ENCODE measurements at regions not wholly inside any gene's neighbourhood (a gene's known extent, or its start where the extent isn't known, plus 50 kb on each side); places are given as distances from the start of the nearest gene placed in this dataset.
"Not testable (repeated sequence)": the region's sequence is repeated elsewhere in the genome, so short reads cannot be mapped to it uniquely, and the experiment has no call there.

DNA sequence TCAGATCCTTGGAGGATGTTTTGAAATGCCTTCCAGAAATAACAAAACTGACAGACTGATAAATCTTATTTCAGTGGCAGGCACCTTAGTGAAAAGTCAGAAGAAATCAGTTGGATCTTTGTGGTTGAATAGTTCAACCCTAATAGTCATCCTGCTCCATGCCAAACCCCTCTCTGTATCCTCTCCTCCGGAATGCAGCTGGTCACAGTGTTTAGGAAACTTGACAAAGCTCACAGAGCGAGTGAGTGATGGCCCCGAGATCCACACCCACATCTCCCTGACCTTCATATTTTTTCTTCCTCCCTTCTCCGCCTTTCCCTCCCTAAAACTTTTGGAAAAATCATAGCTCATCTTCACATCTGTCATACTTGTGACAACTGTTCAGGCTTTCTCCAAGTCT lies 464.8 kb upstream of the CDH4 start:
- intact Hi-C loops (cut with micrococcal nuclease) = no loop called here
- Histone ChIP-seq H3K27ac (replicated peaks) (no peak overlapping the region), H3K4me3 (no peak overlapping the region), H3K9me3 (replicated peaks) (no peaks in the 10 kb centered on the region), H3K4me1 (no peaks in the 10 kb centered on the region), H3K27me3 (ENCODE audit: low read depth) (peaks cover 66% of the 10 kb centered on the region), H3K36me3 (no peaks in the 10 kb centered on the region)
- DNase-seq = no peak
- TF ChIP-seq, protein P1, sequence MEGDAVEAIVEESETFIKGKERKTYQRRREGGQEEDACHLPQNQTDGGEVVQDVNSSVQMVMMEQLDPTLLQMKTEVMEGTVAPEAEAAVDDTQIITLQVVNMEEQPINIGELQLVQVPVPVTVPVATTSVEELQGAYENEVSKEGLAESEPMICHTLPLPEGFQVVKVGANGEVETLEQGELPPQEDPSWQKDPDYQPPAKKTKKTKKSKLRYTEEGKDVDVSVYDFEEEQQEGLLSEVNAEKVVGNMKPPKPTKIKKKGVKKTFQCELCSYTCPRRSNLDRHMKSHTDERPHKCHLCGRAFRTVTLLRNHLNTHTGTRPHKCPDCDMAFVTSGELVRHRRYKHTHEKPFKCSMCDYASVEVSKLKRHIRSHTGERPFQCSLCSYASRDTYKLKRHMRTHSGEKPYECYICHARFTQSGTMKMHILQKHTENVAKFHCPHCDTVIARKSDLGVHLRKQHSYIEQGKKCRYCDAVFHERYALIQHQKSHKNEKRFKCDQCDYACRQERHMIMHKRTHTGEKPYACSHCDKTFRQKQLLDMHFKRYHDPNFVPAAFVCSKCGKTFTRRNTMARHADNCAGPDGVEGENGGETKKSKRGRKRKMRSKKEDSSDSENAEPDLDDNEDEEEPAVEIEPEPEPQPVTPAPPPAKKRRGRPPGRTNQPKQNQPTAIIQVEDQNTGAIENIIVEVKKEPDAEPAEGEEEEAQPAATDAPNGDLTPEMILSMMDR (IDR thresholded peaks at IDR 0.05; ENCODE audit: borderline replicate concordance) = no peak

GRCh38 chr20:60788070-60788469 lies 464.0 kb upstream of the CDH4 start:
- DNase-seq = no peak
- intact Hi-C loops (cut with micrococcal nuclease) = no loop called here

GRCh38 chr20:60789399-60789798 lies 462.7 kb upstream of the CDH4 start:
- TF ChIP-seq, protein P1 (IDR thresholded peaks at IDR 0.05; ENCODE audit: borderline replicate concordance) = no peak
- no peak overlapping the region for H3K27ac ChIP-seq (replicated peaks)
- H3K4me3 ChIP-seq = no peak overlapping the region
- intact Hi-C loops (cut with micrococcal nuclease) = no loop called here
- no peaks in the 10 kb centered on the region for H3K4me1 ChIP-seq
- H3K27me3 ChIP-seq (ENCODE audit: low read depth) = peaks cover 81% of the 10 kb centered on the region
- no peak for DNase-seq
- H3K36me3 ChIP-seq = no peaks in the 10 kb centered on the region
- no peaks in the 10 kb centered on the region for H3K9me3 ChIP-seq (replicated peaks)

More at GRCh38 chr20:60788070-60788469, 464.0 kb upstream of the CDH4 start:
- no peaks in the 10 kb centered on the region for H3K4me1 ChIP-seq
- peaks cover 74% of the 10 kb centered on the region for H3K27me3 ChIP-seq (ENCODE audit: low read depth)
- no peaks in the 10 kb centered on the region for H3K36me3 ChIP-seq
- no peak overlapping the region for H3K4me3 ChIP-seq
- no peaks in the 10 kb centered on the region for H3K9me3 ChIP-seq (replicated peaks)
- no peak overlapping the region for H3K27ac ChIP-seq (replicated peaks)
- TF ChIP-seq, protein P1 (IDR thresholded peaks at IDR 0.05; ENCODE audit: borderline replicate concordance) = no peak

DNA sequence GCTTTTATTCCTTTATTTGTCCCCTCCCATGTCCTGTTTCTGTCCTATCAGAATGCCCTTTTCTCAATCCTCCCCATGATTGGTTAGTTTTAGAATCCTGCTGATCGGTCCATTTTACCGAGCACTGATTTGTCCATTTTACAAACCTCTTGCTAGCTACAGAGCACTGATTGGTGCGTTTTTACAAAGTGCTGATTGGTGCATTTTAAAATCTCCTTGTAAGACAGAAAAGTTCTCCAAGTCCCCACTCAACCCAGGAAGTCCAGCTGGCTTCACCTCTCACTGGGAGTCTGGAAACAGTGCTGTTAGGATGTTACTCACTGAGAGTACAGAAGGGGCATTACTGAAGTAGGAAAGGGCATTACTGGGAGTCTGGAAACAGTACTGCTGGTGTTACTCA lies 461.7 kb upstream of the CDH4 start:
- H3K9me3 ChIP-seq (replicated peaks); H3K4me1 ChIP-seq; intact Hi-C loops (cut with micrococcal nuclease); DNase-seq; H3K36me3 ChIP-seq; H3K27ac ChIP-seq (replicated peaks); H3K4me3 ChIP-seq: not testable (repeated sequence)
- peaks cover 76% of the 10 kb centered on the region for H3K27me3 ChIP-seq (ENCODE audit: low read depth)

DNA sequence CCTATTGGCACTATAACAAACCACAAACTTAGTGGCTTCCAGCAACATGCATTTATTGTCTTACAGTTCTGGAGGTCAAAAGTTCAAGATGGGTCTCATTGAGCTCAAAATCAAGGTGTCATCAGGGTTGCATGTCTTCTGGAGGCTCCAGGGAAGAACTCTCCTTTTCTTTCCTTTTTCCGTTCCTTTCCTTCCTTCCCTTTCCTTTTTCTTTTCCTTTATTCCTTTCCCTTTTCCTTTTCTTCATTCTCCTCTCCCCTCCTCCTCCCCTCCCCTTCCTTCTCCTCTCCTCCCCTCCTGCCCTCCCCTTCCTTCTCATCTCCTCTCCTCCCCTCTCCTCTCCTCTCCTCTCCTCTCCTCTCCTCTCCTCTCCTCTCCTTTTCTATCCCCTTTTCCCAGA lies 460.2 kb upstream of the CDH4 start:
- no peaks in the 10 kb centered on the region for H3K4me1 ChIP-seq
- no peak overlapping the region for H3K4me3 ChIP-seq

GRCh38 chr20:60792941-60793340 lies 459.1 kb upstream of the CDH4 start:
- DNase-seq = no peak
- Histone ChIP-seq H3K27ac (replicated peaks) (no peak overlapping the region), H3K27me3 (ENCODE audit: low read depth) (peaks cover 62% of the 10 kb centered on the region), H3K4me3 (no peak overlapping the region), H3K36me3 (no peaks in the 10 kb centered on the region), H3K9me3 (replicated peaks) (no peaks in the 10 kb centered on the region), H3K4me1 (no peaks in the 10 kb centered on the region)
- TF ChIP-seq, protein P1 (IDR thresholded peaks at IDR 0.05; ENCODE audit: borderline replicate concordance) = no peak
- intact Hi-C loops (cut with micrococcal nuclease) = no loop called here

More for the DNA sequence above, 460.2 kb upstream of the CDH4 start:
- Histone ChIP-seq H3K27me3 (ENCODE audit: low read depth) (peaks cover 64% of the 10 kb centered on the region), H3K36me3 (no peaks in the 10 kb centered on the region), H3K27ac (replicated peaks) (no peak overlapping the region), H3K9me3 (replicated peaks) (no peaks in the 10 kb centered on the region)
- TF ChIP-seq, protein P1 (IDR thresholded peaks at IDR 0.05; ENCODE audit: borderline replicate concordance) = no peak
- intact Hi-C loops (cut with micrococcal nuclease) = no loop called here
- DNase-seq = no peak
